Natural killer cell (primary cell): ENCODE measurements at regions not wholly inside any gene's neighbourhood (a gene's known extent, or its start where the extent isn't known, plus 50 kb on each side); places are given as distances from the start of the nearest gene placed in this dataset.

Experiments used
- ATAC-seq, 3 donors: fragments of 150-1000 bp in 2 of 3; fragments of 200-7000 bp in 1 of 3; cut with Tn5 transposase; 1 replicate in 1 of 3; 2 replicates in 2 of 3; pipeline ENCODE4 v1.10.0; 2021; ENCODE audit warnings: mild to moderate bottlenecking in 2 of 3, moderate library complexity in 2 of 3
- DNase-seq, 2 donors: peaks; one replicate each; pipeline versions ENCODE4 v3.0.0 to v3.0.0-alpha.2; 2013 to 2021; ENCODE audit warnings: mixed read lengths in 1 of 2
- H3K27ac ChIP-seq: one replicate; pipeline ENCODE4 v1.5.1; 2013; ENCODE audit warnings: mild to moderate bottlenecking, low read length
- H3K27me3 ChIP-seq: one replicate; pipeline ENCODE4 v1.6.1; 2013; ENCODE audit warnings: low read length; ENCODE audit not compliant: control insufficient read depth, insufficient read depth
- H3K36me3 ChIP-seq: one replicate; pipeline ENCODE4 v1.6.1; 2013; ENCODE audit warnings: low read length; ENCODE audit not compliant: control insufficient read depth, insufficient read depth
- H3K4me1 ChIP-seq: one replicate; pipeline ENCODE4 v1.6.1; 2013; ENCODE audit warnings: low read length; ENCODE audit not compliant: control insufficient read depth, insufficient read depth
- H3K4me3 ChIP-seq: one replicate; pipeline ENCODE4 v1.5.1; 2013; ENCODE audit warnings: low read length
- H3K9me3 ChIP-seq: one replicate; pipeline ENCODE4 v1.6.1; 2013; ENCODE audit warnings: low read length; ENCODE audit not compliant: control insufficient read depth, insufficient read depth
- H3K27ac Mint-ChIP-seq, 2 donors: one replicate each; pipeline ENCODE4 v1.8.0; 2022; ENCODE audit warnings: mild to moderate bottlenecking in 2 of 2, mixed read lengths in 2 of 2, moderate library complexity in 1 of 2
- H3K27me3 Mint-ChIP-seq, 2 donors: one replicate each; pipeline ENCODE4 v1.8.0; 2022; ENCODE audit warnings: low read depth in 2 of 2, mixed read lengths in 2 of 2
- H3K36me3 Mint-ChIP-seq: one replicate; pipeline ENCODE4 v1.8.0; 2022; ENCODE audit warnings: mixed read lengths
- H3K4me1 Mint-ChIP-seq, 2 donors: one replicate each; pipeline ENCODE4 v1.8.0; 2022; ENCODE audit warnings: mixed read lengths in 2 of 2
- H3K4me3 Mint-ChIP-seq: one replicate; pipeline ENCODE4 v1.8.0; 2022; ENCODE audit warnings: mild to moderate bottlenecking, moderate library complexity, mixed read lengths
- H3K9me3 Mint-ChIP-seq, 2 donors: one replicate each; pipeline ENCODE4 v1.8.0; 2022; ENCODE audit warnings: mixed read lengths in 2 of 2
- WGBS: methylation state at CpG from one replicate; pipeline ENCODE4 v1.1.7; 2013; ENCODE audit warnings: missing lambda C conversion rate; ENCODE audit not compliant: insufficient coverage; 5-methylcytosine and 5-hydroxymethylcytosine counted together
- intact Hi-C: fragments of 100-400 bp; cut with micrococcal nuclease; formaldehyde crosslinking; loops from one replicate; pipeline ENCODE4 v1.14.2; 2022
- TF ChIP-seq, protein P1 (sequence below): fragments of 200-600 bp; IDR thresholded peaks from one replicate; pipeline ENCODE4 v1.8.0; 2022; ENCODE audit warnings: antibody characterized with exemption

DNA sequence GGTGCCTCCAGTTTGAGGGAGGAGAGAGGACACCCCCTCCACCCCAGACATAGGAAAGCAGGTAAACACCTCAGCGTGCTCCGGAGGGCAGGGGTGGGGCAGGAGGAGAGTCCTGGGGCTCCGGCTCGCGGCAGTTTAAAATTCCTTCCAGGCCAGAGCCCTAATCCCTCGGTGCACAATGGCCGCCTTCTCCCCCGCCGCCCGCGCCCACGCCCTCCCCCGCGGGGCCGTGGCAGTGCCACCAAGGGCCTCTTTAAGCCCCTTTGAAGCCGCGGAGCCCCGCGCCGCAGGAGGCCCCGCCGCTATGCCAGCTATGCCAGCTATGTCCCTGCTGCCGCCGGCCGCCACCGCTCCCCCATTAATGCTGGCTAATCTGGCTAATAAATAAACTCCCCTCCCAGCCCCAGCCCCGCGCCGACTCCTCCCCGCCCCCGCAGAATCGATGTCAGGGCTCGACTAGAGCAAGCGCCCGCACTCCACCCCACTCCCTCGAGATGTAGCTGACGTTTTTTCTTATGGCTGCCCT lies 125.1 kb downstream of the MRPL14 start:
- Histone ChIP-seq H3K36me3 (no peaks in the 10 kb centered on the region), H3K9me3 (no peaks in the 10 kb centered on the region), H3K4me1 (peaks cover 18% of the 10 kb centered on the region), H3K27me3 (peaks cover 40% of the 10 kb centered on the region), H3K27ac (no peak overlapping the region), H3K4me3 (peak overlapping the region; percentile 11)
- Mint-ChIP-seq H3K4me1 (peaks cover 0 to 22% of the 10 kb centered on the region in 2 donors), H3K36me3 (no peaks in the 10 kb centered on the region), H3K4me3 (peak overlapping the region; percentile 78), H3K9me3 (no peaks in the 10 kb centered on the region), H3K27me3 (peaks cover 40 to 49% of the 10 kb centered on the region in 2 donors), H3K27ac (no peak overlapping the region)
- DNase-seq (no peak), ATAC-seq (peak in 2 of 3 donors; percentile 37 to 42)
- intact Hi-C loops = no loop called here
- 9% methylated on average over 37 of the region's 37 CpGs for WGBS
- TF ChIP-seq, protein P1, sequence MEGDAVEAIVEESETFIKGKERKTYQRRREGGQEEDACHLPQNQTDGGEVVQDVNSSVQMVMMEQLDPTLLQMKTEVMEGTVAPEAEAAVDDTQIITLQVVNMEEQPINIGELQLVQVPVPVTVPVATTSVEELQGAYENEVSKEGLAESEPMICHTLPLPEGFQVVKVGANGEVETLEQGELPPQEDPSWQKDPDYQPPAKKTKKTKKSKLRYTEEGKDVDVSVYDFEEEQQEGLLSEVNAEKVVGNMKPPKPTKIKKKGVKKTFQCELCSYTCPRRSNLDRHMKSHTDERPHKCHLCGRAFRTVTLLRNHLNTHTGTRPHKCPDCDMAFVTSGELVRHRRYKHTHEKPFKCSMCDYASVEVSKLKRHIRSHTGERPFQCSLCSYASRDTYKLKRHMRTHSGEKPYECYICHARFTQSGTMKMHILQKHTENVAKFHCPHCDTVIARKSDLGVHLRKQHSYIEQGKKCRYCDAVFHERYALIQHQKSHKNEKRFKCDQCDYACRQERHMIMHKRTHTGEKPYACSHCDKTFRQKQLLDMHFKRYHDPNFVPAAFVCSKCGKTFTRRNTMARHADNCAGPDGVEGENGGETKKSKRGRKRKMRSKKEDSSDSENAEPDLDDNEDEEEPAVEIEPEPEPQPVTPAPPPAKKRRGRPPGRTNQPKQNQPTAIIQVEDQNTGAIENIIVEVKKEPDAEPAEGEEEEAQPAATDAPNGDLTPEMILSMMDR = no peak

GRCh38 chr6:44001318-44002066 lies 125.8 kb downstream of the MRPL14 start:
- TF ChIP-seq, protein P1 = no peak
- 57% methylated on average over 11 of the region's 12 CpGs for WGBS

DNA sequence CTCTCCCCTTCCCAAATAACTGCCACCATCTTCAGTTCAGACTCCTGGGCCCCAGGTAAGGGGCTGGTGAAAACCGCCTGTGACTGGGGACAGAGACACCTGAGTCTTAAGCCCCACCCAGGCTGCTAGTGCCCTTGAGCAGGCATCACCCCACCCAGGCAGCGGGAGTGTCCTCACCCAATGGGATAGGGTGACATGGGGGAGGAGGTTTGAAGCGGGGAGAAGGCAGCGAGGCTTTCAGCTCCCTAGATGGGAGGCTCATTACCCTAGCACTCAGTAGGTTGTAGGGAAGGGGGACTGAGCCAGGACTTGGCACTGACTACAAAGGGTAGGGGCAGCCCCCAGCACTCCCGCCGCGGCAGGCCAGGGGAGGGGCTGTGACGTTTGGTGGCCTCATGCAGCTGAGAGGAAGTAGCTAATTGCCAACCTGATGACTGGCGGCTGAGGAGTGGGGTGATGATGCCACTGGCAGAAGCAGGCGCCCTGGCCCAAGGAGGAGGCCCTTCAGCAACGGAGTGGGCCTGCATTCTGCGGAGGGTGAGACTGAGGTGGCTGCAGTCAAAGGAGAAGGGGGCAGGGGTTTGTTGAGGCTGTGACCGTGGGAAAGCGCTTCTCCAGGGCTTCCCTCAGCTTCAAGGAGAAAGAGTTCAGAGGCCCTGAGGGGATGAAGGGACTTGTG lies 126.9 kb downstream of the MRPL14 start:
- Mint-ChIP-seq H3K4me3 (peak overlapping the region; percentile 54), H3K27ac (no peak overlapping the region), H3K9me3 (no peaks in the 10 kb centered on the region), H3K4me1 (peaks cover 0 to 22% of the 10 kb centered on the region in 2 donors), H3K36me3 (no peaks in the 10 kb centered on the region), H3K27me3 (peaks cover 30 to 40% of the 10 kb centered on the region in 2 donors)
- Histone ChIP-seq H3K9me3 (no peaks in the 10 kb centered on the region), H3K4me1 (peaks cover 18% of the 10 kb centered on the region), H3K4me3 (no peak overlapping the region), H3K27me3 (peaks cover 37% of the 10 kb centered on the region), H3K36me3 (no peaks in the 10 kb centered on the region), H3K27ac (no peak overlapping the region)
- intact Hi-C loops = no loop called here
- TF ChIP-seq, protein P1 = no peak
- 51% methylated on average over 14 of the region's 14 CpGs for WGBS
- peak in 2 of 3 donors; percentile 34 to 48 for ATAC-seq
- peak in 1 of 2 donors; percentile 41 for DNase-seq

More at GRCh38 chr6:44001318-44002066, 125.8 kb downstream of the MRPL14 start:
- Mint-ChIP-seq H3K27ac (no peak overlapping the region), H3K4me1 (peaks cover 0 to 22% of the 10 kb centered on the region in 2 donors), H3K27me3 (peaks cover 36 to 47% of the 10 kb centered on the region in 2 donors), H3K4me3 (peak overlapping the region; percentile 62), H3K9me3 (no peaks in the 10 kb centered on the region), H3K36me3 (no peaks in the 10 kb centered on the region)
- Histone ChIP-seq H3K4me1 (peaks cover 18% of the 10 kb centered on the region), H3K27me3 (peaks cover 40% of the 10 kb centered on the region), H3K36me3 (no peaks in the 10 kb centered on the region), H3K9me3 (no peaks in the 10 kb centered on the region), H3K4me3 (no peak overlapping the region), H3K27ac (no peak overlapping the region)
- intact Hi-C loops = no loop called here
- DNase-seq = peak in 1 of 2 donors; percentile 29
- peak; percentile 28 to 45 (median 29) for ATAC-seq
